ENCODE measurements at regions not wholly inside any gene's neighbourhood (a gene's known extent, or its start where the extent isn't known, plus 50 kb on each side); places are given as distances from the start of the nearest gene placed in this dataset.

DNA sequence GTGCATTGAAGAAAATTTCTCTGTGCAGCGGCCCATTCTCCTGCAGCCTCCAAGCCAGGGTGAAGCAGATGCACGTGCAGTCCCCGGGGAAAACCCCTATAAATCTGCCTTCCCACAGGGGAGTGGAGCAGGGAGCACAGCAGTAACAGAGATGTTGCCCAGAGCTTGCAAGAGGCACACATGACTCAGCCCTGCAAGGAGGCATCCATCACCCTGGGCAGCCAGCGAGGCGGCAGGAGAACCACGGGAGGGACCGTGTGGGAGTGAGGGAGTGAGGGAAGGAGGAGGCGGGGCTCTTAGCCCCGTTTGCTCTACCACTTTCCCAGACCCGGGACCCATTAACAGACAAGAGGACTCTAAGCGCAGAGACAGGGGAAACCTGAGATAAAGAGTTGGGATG is 96.2 kb upstream of the ARAP3 start:
- DNase-seq (ENCODE audit: low read depth in 2 of 2), result no peak

DNA sequence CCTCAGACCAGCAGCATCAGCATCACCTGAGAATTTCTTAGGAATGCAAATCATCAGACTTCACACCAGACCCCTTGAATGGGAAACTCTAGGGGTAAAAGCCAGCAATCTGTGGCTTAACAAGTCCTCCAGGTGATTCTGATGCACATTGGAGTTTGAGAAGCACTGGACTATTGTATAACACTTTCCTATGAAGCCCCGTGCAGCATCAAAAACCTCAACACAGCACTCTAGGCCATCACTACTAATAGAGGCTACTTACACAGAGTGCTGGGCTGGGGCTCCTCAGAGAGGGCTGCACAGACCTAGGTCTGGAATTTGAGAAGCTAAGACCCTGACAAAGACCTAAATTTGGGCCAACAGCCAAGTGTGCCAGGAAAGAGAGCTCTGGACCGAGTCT is 95.7 kb upstream of the ARAP3 start:
- DNase-seq (ENCODE audit: low read depth in 2 of 2), result no peak

DNA sequence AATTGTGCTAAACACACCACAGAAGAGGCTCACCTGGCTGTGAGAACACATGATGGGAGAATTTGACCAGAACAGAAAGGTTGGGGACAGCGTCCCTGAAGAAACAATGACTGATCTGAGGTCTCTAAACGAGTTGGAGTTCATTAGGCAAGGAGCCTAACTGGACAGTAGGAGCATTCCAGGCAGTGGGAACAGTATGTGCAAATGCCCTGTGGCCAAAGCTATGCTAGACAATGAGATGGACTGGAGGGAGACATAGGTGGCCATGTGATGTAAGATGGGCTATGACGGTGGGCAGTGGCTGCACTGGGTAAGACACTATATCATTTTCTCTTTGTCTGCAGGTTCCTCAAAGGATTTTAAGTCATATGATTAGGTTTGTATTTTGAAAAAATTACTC is 95.1 kb upstream of the ARAP3 start:
- no peak for DNase-seq (ENCODE audit: low read depth in 2 of 2)

DNA sequence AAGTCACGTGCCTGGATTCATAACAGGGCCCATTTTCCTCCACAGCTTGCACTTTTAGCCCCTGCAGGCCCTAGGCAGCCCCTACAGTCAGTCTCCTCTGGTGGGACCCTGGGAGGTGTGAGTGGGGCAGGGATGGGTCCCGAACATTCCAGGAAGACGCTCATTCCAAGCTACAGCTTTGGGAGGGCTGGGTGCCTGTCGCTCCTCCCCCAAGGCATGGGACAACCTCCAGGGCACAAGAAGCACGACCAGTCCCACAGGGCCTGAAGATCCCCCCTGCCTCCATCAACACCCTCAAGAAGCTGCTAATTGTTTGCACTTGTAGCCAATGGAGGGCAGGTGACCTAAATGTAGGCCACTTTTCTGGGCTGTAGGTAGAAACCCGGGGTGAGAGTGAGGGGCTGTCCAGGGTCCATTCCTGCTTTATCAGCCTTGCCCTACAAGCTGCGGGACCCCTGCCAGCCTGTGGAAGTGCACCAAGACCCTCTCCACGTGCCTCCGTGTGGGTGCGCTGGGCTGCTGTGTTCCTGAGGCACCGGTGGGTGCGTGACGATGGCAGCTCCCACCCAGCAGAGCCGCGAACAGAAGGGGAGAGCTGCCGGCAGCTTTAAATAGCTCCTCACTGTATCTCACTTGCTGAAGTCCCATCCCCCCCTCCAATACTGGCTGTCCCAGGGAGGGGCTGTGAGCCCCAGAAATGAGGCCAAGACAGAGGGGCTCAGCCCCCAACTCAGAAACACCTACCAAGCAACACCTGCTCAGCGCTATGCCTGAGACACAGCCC is 91.9 kb upstream of the ARAP3 start:
- no peak for DNase-seq (ENCODE audit: low read depth in 2 of 2)

DNA sequence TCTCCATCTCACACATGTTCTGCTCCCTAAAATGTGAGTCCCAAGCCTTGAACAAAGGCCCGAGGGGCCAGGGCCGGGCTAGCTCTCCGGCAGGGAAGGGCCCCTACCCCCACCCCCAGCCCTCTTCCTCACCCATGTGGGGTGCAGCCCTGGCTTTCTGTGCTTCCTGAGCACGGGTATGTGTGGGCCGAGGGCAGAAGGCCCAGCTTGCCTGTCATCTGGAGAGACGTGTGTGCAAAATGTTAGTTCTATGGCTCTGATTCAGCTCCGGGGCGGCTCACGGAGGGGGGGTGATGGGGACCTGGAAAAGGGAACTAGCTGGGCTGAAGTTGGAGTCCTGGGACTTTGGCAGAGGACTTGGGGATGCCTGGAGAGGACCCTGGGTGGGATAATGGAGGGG is 90.3 kb upstream of the ARAP3 start:
- no peak for DNase-seq (ENCODE audit: low read depth in 2 of 2)

DNA sequence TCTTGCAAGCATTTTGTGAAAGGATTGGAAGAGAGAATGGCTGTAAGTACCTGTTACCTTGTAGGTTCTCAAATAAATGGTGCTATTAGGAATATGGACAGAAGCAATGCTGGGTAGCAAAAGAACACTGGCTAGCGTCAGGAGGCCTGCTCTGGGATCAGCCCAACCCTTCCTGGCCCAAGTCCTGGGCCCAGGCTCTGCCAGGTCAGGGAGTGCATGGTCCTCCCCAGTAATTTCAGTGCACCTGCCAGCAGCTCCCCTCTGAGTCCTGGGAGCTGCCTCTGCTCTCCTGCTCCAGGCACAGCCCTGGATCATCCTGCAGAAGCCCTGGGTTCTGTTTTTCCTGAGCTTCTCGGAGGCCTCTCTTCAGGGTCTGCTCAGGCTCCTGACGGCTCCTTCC is 89.5 kb upstream of the ARAP3 start:
- no peak for DNase-seq (ENCODE audit: low read depth in 2 of 2)

DNA sequence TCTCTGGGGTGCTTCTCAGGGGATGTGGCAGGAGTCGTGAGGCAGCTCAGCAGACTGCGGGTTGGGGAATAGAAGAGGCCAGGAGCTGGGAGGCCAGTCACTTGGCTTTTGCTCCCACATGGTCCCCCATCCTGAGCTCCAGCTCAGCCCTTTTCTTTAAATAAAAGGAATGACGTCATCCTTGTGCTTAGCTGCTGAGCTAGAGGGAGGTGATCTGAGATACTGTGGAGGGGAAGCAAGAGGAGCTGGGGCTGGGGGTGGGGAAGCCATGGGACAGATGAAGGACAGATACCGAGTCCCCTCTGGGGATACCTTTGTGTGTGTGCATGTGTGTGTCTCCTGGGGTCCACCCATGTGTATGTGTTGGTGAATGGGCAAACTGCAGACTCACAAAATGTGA is 89.0 kb upstream of the ARAP3 start:
- DNase-seq (ENCODE audit: low read depth in 2 of 2), result no peak

DNA sequence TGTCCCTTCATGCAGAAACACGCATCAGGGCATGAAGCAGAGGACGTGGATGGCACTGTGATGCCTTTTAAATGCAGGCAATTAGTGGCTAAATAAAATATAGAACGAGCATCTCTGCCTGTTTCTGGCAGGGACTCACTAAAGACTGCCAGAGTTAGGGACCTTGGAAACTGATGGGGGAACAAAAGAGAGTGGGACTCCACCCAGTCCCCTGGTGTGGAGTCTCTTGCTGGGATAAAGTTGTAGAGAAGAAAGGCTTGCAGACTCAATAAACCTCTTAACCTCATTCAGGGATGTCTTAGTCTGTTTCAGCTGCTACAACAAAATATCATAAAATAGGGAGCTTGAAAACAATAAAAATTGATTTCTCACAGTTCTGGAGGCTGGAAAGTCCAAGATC is 87.6 kb upstream of the ARAP3 start:
- DNase-seq (ENCODE audit: low read depth in 2 of 2), result no peak

DNA sequence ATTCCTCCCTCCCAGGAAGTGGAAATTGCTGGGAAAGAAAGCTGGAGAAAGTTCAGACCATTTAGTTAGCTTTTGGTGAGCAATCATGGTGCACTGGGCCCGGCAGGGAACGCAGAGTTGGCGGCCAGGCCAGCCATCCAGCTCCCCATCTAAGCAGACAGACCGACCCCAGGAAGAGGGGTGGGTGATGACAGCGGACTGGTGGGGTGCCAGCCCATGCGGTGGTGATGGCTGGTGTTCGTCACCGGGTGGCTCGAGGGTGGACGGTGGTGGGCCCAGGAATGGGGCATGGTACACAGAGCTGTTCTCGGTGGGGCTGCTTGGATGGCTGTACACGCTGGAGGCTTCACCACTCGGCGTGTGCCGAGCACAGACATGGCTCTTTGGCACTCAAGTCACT is 85.6 kb upstream of the ARAP3 start:
- no peak for DNase-seq (ENCODE audit: low read depth in 2 of 2)

DNA sequence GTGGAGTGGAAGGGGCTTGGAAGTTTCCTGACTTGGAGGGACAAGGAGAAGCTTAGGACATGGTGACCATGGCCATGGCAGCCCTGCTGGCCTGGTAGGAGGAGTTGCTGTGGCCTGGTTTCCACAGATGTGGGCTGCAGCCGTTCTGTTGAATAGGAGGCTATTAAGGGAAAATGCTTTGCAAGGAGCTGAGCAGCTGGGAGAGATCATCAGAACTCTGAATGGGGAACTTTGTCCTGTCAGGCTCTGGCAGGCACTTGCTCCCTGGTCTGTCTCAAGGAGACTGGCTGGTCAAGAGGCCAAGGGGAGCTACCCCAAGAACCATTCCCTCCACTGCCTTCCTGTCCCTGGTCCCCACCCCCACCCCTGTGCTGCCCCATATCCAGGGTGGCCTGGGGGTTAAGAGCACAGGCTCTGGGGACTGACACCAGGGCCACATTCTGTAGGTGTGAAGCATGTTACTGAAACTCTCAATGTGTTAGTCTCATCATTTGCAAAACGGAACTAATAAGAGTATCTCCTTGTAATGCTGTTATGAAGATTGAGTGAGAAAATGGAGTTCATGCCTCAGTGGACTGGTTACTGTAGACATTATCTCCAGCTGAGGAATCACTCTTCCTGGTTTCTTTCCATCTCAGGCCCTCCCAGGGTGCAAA is 84.0 kb upstream of the ARAP3 start:
- no peak for DNase-seq (ENCODE audit: low read depth in 2 of 2)

DNA sequence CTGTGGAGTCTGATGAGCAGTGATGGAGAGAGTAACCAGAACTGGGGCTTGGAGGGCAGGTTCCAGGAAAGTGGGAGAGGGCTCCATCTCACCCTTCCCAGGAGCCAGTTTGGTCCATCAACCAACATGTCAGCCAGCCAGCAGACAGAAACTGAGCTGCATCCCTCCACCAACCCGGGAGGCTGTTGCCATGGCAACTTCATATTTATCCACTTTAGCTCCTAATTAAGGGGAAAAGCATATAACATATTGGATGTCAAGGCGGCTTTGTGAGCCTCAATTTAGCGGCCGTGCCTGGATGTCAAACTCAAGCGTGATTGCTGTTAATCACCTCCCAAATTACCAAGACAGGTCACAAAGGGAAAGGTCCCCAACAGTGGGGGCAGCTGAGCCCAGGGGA is 81.5 kb upstream of the ARAP3 start:
- no peak for DNase-seq (ENCODE audit: low read depth in 2 of 2)

DNA sequence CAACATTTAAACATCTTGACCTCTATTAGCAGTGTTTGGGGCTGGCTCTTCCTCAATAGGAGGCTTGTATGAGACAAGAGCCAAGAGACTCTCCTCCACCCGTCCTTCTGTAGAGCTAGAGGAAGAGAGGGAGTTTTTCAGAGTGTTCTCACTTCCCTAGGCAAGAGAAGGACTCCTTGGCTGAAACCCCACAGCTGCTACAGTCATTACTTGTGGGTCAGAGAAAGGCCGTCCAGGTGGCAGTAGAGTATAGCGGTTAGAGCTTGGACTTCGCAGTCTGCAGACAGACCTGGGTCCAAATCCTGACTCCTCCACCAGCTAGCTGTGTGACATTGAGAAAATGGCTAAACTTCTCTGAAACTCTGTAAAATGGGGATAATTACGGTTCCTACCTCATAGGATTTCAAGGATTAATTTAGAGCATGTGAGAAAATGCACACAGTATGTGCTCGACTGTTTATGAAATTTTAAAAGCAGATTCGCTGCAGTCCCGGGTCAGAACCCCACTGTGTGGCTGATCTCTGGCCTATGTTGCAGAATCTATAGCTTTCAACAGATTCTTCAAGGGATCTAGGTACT is 80.8 kb upstream of the ARAP3 start:
- no peak for DNase-seq (ENCODE audit: low read depth in 2 of 2)

DNA sequence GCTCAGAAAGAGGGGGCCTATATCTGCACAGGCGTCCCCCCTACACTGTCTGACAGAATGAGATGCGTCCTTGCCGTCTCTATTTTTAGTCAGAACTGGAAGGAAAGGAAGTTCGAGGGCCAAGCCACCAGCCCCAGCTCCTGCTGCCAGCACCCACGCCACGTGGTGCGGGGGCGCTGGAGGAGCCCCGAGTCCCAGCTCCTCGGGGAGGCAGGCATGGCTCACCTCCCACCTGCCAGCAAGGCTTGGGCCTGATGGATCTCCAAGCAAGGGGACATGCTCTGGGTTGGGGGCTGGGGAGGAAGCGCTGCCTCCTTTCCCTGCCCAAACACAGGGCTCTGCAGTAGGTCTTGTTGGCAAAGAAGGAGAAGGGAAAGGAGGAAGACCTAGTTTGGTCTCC is 80.3 kb upstream of the ARAP3 start:
- no peak for DNase-seq (ENCODE audit: low read depth in 2 of 2)

DNA sequence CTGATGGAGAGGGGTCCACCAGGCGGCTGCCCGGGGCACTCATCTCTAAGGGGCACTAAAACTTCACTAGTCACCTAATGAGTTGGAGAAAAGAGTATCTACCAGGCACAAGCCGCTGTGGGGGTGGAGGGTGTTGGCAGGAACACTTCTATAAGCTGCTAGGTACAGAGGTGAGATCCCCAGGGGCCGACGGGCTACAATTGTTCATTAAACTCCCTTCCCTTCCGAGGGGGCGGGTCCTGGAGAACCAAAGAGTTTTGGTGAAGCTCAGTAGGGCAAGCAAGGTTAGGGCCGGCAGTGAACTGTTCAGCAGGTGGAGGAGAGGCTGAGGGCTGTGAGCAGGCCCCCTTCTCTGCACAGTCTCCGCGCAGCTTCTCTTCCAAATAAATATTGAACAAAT is 78.7 kb upstream of the ARAP3 start:
- DNase-seq (ENCODE audit: low read depth in 2 of 2), result no peak

DNA sequence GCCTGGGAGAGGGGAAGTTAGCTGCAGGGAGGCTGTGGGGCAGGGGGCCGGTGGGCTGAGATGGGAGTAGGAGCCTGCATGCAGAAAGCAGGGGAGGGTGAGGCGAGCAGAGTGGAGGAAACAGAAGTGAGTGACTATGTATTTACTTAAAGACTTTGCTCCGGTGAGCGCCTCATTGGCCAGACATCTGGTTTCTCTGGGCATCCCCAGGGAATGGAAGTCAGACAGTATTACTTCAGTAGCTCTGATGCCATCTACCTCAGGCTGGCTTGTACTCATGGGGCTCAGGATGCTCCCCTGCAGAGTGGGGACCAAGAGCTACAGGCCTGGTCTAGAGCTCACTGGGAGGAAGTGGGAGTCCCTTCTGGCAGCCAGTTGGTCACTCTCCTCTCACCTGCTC is 78.2 kb upstream of the ARAP3 start:
- no peak for DNase-seq (ENCODE audit: low read depth in 2 of 2)

DNA sequence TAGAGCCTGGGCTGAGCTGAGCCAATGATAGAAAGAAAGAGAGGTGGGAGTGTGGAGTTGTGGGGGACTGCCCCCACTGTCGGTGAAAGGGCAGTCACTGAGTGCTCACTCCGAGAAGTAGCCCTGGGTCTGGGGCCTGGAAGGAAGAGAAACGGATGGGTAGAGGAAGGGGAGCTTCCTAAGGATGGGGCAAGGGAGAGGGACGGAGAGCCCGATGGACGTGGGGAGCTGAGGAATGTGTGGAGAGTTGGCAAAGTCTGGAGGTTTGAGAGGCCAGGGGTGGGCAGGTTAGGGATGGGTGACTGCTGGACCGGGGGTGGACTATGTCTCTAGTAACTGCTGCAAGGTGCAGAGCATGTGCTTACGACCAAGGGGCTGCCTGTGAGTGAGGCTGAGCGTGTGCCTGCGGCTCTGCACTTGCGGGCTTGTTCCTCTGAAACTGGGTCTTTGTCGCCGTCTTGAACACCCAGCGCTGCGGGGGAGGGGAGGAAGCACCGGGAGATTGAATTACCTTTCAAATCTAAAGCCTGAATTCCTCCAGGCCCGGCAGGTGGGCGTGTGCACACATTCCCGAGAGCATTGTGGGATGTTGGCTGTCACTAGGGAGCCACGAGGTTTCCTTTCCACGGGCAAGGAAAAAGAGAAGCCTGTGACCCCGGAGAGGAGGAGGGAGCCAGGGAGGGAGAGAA is 76.4 kb upstream of the ARAP3 start:
- no peak for DNase-seq (ENCODE audit: low read depth in 2 of 2)

DNA sequence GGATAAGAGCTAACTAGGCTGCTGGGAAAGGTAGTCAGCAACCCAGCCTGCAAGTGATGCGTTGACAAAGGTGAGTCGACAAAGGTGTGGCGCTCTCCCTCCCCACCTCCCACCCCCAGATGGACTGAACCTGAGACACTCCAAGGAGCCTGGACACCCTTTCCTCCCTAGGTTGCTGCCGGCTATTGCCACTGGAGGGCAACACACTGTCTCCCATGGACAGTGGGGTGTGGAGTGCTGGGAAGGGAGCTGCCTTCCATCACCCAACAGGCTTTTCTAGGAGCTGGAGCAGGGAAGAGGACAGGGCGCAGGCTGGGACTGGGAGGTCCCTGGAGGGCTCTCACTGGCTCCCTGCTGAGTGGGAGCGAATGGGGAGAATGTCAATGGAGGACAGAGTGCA is 75.4 kb upstream of the ARAP3 start:
- DNase-seq (ENCODE audit: low read depth in 2 of 2), result no peak

DNA sequence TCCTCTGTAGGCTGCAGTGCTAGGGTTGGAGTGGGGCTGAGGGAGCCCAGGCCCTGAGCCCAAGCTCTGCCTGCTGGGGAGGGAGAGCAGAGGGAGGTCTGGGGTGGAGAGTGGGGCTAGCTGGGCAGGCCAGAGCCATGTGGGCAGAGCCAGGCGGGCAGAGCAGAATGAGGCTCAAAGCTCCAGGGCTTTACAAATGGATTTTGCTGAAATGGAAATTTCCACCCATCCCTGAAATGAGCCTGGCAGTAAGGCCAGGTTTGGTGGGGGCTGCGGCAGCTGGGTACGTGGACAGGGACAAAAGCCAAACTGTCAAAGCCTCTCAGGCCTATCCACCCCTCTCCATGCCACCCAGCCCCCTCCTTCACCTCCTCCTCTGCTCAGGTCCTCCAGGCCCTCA is 74.2 kb upstream of the ARAP3 start:
- DNase-seq (ENCODE audit: low read depth in 2 of 2), result no peak

DNA sequence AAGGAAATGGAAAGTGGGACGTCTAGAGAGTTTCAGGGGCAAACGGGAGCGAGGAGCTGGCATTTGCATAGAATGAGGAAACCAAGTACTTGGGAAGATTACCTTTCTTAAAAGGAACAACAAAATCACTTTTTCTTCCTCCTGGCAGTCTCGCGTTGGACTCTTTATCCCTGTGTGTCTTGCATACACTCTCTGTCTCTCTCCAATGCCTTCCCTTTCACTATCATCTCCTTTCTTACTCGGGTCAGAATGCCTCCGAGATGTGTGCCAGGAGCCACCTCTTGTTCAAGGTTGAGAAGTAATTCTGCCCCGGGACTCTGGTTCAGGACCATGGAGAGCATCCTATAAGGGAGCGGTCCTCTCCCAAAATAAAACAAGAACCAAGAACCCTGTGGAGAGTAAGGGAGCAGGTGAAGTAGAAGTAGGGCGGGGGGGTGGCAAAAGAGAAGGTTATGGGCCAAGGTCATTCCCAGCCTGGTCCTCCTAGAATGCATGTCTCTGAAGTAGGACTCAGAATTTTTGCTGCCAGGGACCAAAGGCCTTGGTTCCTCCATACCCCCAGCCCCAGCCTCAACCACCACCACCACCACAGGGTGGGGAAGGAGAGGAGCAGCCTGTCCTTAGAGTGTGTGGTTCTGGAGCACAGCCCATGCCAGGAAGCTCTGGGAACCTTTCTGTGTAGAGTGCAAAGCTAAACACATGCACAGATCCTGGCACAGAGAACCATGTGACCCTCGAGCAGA is 72.1 kb upstream of the ARAP3 start:
- no peak for DNase-seq (ENCODE audit: low read depth in 2 of 2)

DNA sequence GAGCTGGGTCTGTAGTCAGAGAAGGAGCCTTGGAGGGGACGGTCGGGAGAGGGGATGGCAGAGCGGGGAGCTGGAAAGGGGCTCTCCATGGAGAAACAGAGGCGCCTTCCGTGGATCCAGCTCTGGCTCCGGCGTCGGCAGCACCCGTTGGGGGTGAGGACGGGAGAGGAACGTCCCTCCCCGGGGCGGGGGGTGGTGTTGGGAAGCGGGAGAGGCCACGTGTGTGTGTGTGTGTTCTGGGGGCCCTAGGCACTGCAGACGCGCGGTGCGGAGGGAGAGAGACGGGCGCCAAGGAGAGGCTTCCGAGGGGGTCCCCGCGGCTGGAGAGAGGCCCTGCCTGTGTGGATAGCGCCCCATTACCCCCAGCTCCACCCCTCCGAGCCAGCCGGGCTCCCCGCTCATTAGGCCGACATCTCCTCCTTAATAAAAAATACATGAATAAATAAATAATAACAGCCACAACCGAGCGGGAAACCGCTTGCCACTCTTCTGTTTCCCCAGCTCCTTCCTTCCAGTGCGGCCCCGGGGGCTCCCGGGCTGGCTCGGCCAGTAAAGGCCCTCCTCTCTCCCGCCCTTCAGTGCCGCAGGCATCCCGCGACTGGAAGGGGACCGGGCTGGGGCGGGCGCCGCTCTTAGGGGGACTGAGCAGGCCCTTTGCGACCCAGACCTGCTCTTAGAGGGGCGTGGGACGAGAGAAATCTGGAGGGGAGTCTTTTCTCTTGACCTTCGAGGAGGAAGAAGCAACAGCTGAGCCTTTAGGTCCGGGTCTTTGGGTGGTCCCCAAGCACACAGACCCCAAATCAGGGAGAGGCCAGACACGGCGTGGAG is 71.3 kb upstream of the ARAP3 start:
- DNase-seq (ENCODE audit: low read depth in 2 of 2), result no peak

Data from stimulated activated CD4-positive, alpha-beta T cell treated with anti-CD3 and anti-CD28 coated beads, Interleukin-1b, Interleukin-23, amount 100 ng/mL, for 1 hour (primary cell).